Midbrain (tissue), 1 donor: ENCODE measurements at regions not wholly inside any gene's neighbourhood (a gene's known extent, or its start where the extent isn't known, plus 50 kb on each side); places are given as distances from the start of the nearest gene placed in this dataset.
"Not testable (repeated sequence)": the region's sequence is repeated elsewhere in the genome, so short reads cannot be mapped to it uniquely, and the experiment has no call there.

Experiments used
- DNase-seq: peaks from one replicate; lab custom pipeline; 2025; lab: John Stamatoyannopoulos, UW

GRCh38 chr20:7790189-7790588, 150.1 kb downstream of the HAO1 start:
- DNase-seq, result no peak

- no peak for DNase-seq
Observed at GRCh38 chr20:7792150-7792869, 147.9 kb downstream of the HAO1 start.

GRCh38 chr20:7798176-7798575, 142.1 kb downstream of the HAO1 start:
- no peak for DNase-seq

- no peak for DNase-seq
Observed at GRCh38 chr20:7799862-7800261, 140.4 kb downstream of the HAO1 start.

- not testable (repeated sequence) for DNase-seq
Observed at GRCh38 chr20:7803411-7804151, 136.7 kb downstream of the HAO1 start.

GRCh38 chr20:7806831-7807230, 133.4 kb downstream of the HAO1 start:
- DNase-seq, result no peak

GRCh38 chr20:7817286-7817685, 123.0 kb downstream of the HAO1 start:
- DNase-seq, result no peak

GRCh38 chr20:7818477-7818876, 121.8 kb downstream of the HAO1 start:
- DNase-seq, result no peak

- DNase-seq, result no peak
Observed at GRCh38 chr20:7820897-7821296, 119.4 kb downstream of the HAO1 start.

- no peak for DNase-seq
Observed at GRCh38 chr20:7822772-7823171, 117.5 kb downstream of the HAO1 start.

- DNase-seq, result no peak
Observed at GRCh38 chr20:7828437-7828836, 111.8 kb downstream of the HAO1 start.

GRCh38 chr20:7829031-7829430, 111.2 kb downstream of the HAO1 start:
- DNase-seq, result no peak

GRCh38 chr20:7829776-7830175, 110.5 kb downstream of the HAO1 start:
- DNase-seq, result no peak
